MM.1S (cell line): ENCODE measurements at regions not wholly inside any gene's neighbourhood (a gene's known extent, or its start where the extent isn't known, plus 50 kb on each side); places are given as distances from the start of the nearest gene placed in this dataset.

Source experiments
- DNase-seq: peaks from one replicate; pipeline ENCODE4 v3.0.0-alpha.2; 2015
- H2AFZ ChIP-seq: fragments of 300-600 bp; sonication (generic); 2 replicates; pipeline ENCODE4 v1.6.0; 2016; ENCODE audit warnings: antibody characterized with exemption, low read length
- H3F3A ChIP-seq: fragments of 300-600 bp; sonication (generic); 2 replicates; pipeline ENCODE4 v1.6.1; 2016; ENCODE audit warnings: mild to moderate bottlenecking, antibody characterized with exemption, low read length, moderate library complexity, mixed read lengths; ENCODE audit not compliant: insufficient read depth
- H3K27ac ChIP-seq: fragments of 300-600 bp; sonication (generic); 2 replicates; pipeline ENCODE4 v1.5.1; 2016; ENCODE audit warnings: mild to moderate bottlenecking, low read length
- H3K27me3 ChIP-seq: fragments of 300-600 bp; sonication (generic); replicated peaks from 2 replicates; pipeline ENCODE4 v1.6.0; 2016; ENCODE audit warnings: low read length; ENCODE audit not compliant: insufficient read depth
- H3K36me3 ChIP-seq: fragments of 300-600 bp; sonication (generic); replicated peaks from 2 replicates; pipeline ENCODE4 v1.6.1; 2016; ENCODE audit warnings: mild to moderate bottlenecking, low read length, mixed read lengths; ENCODE audit not compliant: insufficient read depth
- H3K4me1 ChIP-seq: fragments of 300-600 bp; sonication (generic); 2 replicates; pipeline ENCODE4 v1.6.1; 2016; ENCODE audit warnings: low read length, mixed read lengths
- H3K4me2 ChIP-seq: fragments of 300-600 bp; sonication (generic); 2 replicates; pipeline ENCODE4 v1.6.0; 2016; ENCODE audit warnings: low read depth, low read length
- H3K4me3 ChIP-seq: fragments of 300-600 bp; sonication (generic); 2 replicates; pipeline ENCODE4 v1.5.1; 2016; ENCODE audit warnings: low read length, mixed read lengths
- H3K79me2 ChIP-seq: fragments of 300-600 bp; sonication (generic); 2 replicates; pipeline ENCODE4 v1.6.1; 2016; ENCODE audit warnings: mixed run types, low read length, mixed read lengths
- H3K9ac ChIP-seq: fragments of 300-600 bp; sonication (generic); 2 replicates; pipeline ENCODE4 v1.6.1; 2016; ENCODE audit warnings: low read length, mixed read lengths
- H3K9me2 ChIP-seq: fragments of 300-600 bp; sonication (generic); replicated peaks from 2 replicates; pipeline ENCODE4 v1.6.1; 2016; ENCODE audit warnings: mild to moderate bottlenecking, low read length, mixed read lengths; ENCODE audit not compliant: insufficient read depth
- H3K9me3 ChIP-seq: fragments of 300-600 bp; sonication (generic); replicated peaks from 2 replicates; pipeline ENCODE4 v1.6.1; 2016; ENCODE audit warnings: mild to moderate bottlenecking, low read length, mixed read lengths; ENCODE audit not compliant: insufficient read depth
- H4K20me1 ChIP-seq: fragments of 300-600 bp; sonication (generic); 2 replicates; pipeline ENCODE4 v1.6.1; 2016; ENCODE audit warnings: mild to moderate bottlenecking, low read length, moderate library complexity, mixed read lengths; ENCODE audit not compliant: insufficient read depth
- CTCF ChIP-seq: fragments of 300-600 bp; sonication (generic); IDR thresholded peaks from 2 replicates; pipeline ENCODE4 v1.5.1; 2016; ENCODE audit warnings: antibody characterized with exemption, low read length, mixed read lengths
- EZH2 ChIP-seq: fragments of 300-600 bp; sonication (generic); optimal IDR thresholded peaks from 2 replicates; pipeline ENCODE3; 2017; ENCODE audit warnings: low read depth, mild to moderate bottlenecking, antibody characterized with exemption, low read length, mixed read lengths
- EZH2phosphoT487 ChIP-seq: fragments of 300-600 bp; sonication (generic); IDR thresholded peaks from 2 replicates; pipeline ENCODE4 v1.6.1; 2018; ENCODE audit warnings: antibody characterized with exemption, low read length

DNA sequence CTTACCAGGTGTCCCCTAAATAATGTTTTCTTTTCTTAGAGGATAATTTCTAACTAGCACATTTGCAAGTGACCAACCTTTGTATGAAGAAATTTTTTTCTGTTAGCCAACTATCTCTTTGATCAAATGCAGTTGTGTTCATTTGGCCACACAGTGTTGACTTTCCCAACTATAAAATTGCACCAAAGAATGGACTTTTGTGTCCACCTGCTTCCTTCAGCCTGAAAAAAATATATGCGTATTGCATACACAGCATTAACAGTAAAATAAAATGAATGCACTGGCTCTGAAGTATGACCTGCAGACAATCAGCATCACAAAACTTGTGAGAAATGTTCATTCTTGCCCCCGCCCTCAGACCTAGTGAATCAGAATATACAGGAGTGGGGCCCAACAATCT is 342.0 kb downstream of the SEC23A start:
- no peak for DNase-seq
- TF ChIP-seq EZH2 (no peak), EZH2phosphoT487 (no peak), CTCF (no peak)

DNA sequence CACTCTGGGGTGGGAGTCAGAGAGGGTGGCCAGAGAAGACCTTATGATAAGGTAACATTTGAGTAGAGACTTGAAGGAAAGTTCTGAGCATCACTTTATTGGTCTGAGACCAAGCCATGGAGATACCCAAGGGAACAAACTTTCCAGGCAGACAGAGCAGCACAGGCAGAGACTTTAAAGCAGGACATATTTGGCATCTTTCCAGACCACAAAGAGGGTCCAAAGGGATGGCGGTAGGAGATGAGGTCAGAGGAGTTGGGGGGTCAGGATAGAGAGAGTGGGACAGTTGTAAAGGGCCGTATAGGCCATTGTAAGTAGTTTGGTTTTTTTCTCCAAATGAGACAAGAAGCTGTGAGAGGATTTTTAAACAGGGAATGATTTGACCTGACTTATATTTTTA is 344.4 kb downstream of the SEC23A start:
- no peaks in the 10 kb centered on the region for H3K36me3 ChIP-seq
- H3K4me3 ChIP-seq: no peak overlapping the region
- no peaks in the 10 kb centered on the region for H3K9me3 ChIP-seq
- no peaks in the 10 kb centered on the region for H3K27me3 ChIP-seq
- H3K9me2 ChIP-seq: no peaks in the 10 kb centered on the region
- no peak for TF ChIP-seq CTCF
- TF ChIP-seq EZH2phosphoT487: no peak
- TF ChIP-seq EZH2: no peak
- H3K79me2 ChIP-seq: no peaks in the 10 kb centered on the region
- no peak overlapping the region for H3K4me2 ChIP-seq
- H3K4me1 ChIP-seq: no peaks in the 10 kb centered on the region
- H2AFZ ChIP-seq: no peak overlapping the region
- H3F3A ChIP-seq: no peaks in the 10 kb centered on the region
- no peak overlapping the region for H3K9ac ChIP-seq
- H3K27ac ChIP-seq: no peak overlapping the region
- no peak for DNase-seq
- no peaks in the 10 kb centered on the region for H4K20me1 ChIP-seq

More for the DNA sequence above, 342.0 kb downstream of the SEC23A start:
- no peaks in the 10 kb centered on the region for H3K9me3 ChIP-seq
- H3K4me3 ChIP-seq: no peak overlapping the region
- H3K4me1 ChIP-seq: no peaks in the 10 kb centered on the region
- no peaks in the 10 kb centered on the region for H3K79me2 ChIP-seq
- no peak overlapping the region for H2AFZ ChIP-seq
- no peaks in the 10 kb centered on the region for H3F3A ChIP-seq
- no peaks in the 10 kb centered on the region for H3K27me3 ChIP-seq
- no peaks in the 10 kb centered on the region for H3K9me2 ChIP-seq
- H3K9ac ChIP-seq: no peak overlapping the region
- no peak overlapping the region for H3K27ac ChIP-seq
- no peak overlapping the region for H3K4me2 ChIP-seq
- H3K36me3 ChIP-seq: no peaks in the 10 kb centered on the region
- H4K20me1 ChIP-seq: no peaks in the 10 kb centered on the region

DNA sequence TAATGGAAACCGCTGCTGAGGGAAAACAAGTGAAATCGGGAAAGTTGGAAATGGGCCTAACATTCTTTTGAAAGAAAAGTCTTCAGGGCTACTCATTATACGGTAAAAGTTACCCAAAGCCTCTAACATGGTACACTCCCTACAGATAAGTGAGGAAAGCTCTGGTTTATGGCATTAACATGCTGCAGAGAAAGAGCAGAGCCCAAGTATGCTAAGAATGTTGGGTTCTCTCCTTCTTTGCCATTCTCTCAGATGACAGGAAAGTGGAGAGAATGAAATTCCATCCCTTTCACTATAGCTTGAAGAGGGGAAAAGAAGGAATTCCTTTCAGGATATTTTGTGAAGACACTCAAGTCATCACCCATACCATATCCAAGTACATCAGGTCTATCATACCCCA is 348.0 kb downstream of the SEC23A start:
- Histone ChIP-seq H3F3A (no peaks in the 10 kb centered on the region), H3K9ac (no peak overlapping the region), H3K27ac (no peak overlapping the region), H3K4me2 (no peak overlapping the region), H4K20me1 (no peaks in the 10 kb centered on the region), H3K9me3 (no peaks in the 10 kb centered on the region), H3K36me3 (no peaks in the 10 kb centered on the region), H3K79me2 (no peaks in the 10 kb centered on the region), H3K27me3 (no peaks in the 10 kb centered on the region), H3K9me2 (no peaks in the 10 kb centered on the region), H3K4me1 (no peaks in the 10 kb centered on the region), H3K4me3 (no peak overlapping the region), H2AFZ (no peak overlapping the region)
- no peak for DNase-seq
- TF ChIP-seq CTCF (no peak), EZH2phosphoT487 (no peak), EZH2 (no peak)
